H1 (cell line): ENCODE measurements at regions not wholly inside any gene's neighbourhood (a gene's known extent, or its start where the extent isn't known, plus 50 kb on each side); places are given as distances from the start of the nearest gene placed in this dataset.

Experiments used
- CTCF ChIA-PET: fragments of 300-600 bp; sonication (Branson Sonifier 250); formaldehyde crosslinking; loops from one replicate; lab custom pipeline; 2021; ENCODE audit not compliant: partially characterized antibody; lab: Charles Lee
- POLR2A ChIA-PET: fragments of 300-600 bp; sonication (Branson Sonifier 250); formaldehyde crosslinking; loops from one replicate; lab custom pipeline; 2021; ENCODE audit warnings: inconsistent platforms; ENCODE audit not compliant: partially characterized antibody; lab: Charles Lee
- DNase-seq, 2 experiments: peaks; one replicate each; pipeline versions ENCODE4 v3.0.0 to v3.0.0-alpha.2; 2010 to 2022; ENCODE audit warnings: low spot score in 2 of 2, low read depth in 1 of 2, mixed read lengths in 1 of 2
- FAIRE-seq: peaks from 2 replicates; lab custom pipeline; 2011; peaks lifted over from hg19 to GRCh38; lab: Jason Lieb, UNC
- H2AFZ ChIP-seq: 2 replicates; pipeline ENCODE4 v1.8.1; 2012; ENCODE audit warnings: low read length, inconsistent platforms
- H2AK5ac ChIP-seq: 2 replicates; pipeline ENCODE4 v1.6.1; 2013; ENCODE audit warnings: low read depth, low read length
- H2BK120ac ChIP-seq: replicated peaks from 2 replicates; pipeline ENCODE3; 2013; ENCODE audit warnings: low read depth, low read length, inconsistent platforms
- H2BK12ac ChIP-seq: 2 replicates; pipeline ENCODE4 v1.6.1; 2013; ENCODE audit warnings: low read depth, low read length
- H2BK15ac ChIP-seq: 2 replicates; pipeline ENCODE4 v1.6.1; 2013; ENCODE audit warnings: low read length
- H2BK20ac ChIP-seq: 2 replicates; pipeline ENCODE4 v1.6.1; 2013; ENCODE audit warnings: low read length
- H2BK5ac ChIP-seq: 2 replicates; pipeline ENCODE4 v1.6.1; 2013; ENCODE audit warnings: low read depth, low read length
- H3K14ac ChIP-seq: 2 replicates; pipeline ENCODE4 v1.6.1; 2013; ENCODE audit warnings: inconsistent platforms; ENCODE audit not compliant: insufficient read length
- H3K18ac ChIP-seq: 2 replicates; pipeline ENCODE4 v1.6.1; 2013; ENCODE audit warnings: low read length; ENCODE audit errors: extremely low read depth
- H3K23ac ChIP-seq: 2 replicates; pipeline ENCODE4 v1.6.1; 2013; ENCODE audit warnings: inconsistent platforms; ENCODE audit not compliant: insufficient read length
- H3K23me2 ChIP-seq: 2 replicates; pipeline ENCODE4 v1.6.1; 2013; ENCODE audit warnings: low read depth, low read length
- H3K27ac ChIP-seq: 2 replicates; pipeline ENCODE4 v1.6.1; 2011; ENCODE audit warnings: low read depth, low read length, inconsistent platforms
- H3K27me3 ChIP-seq, 4 experiments: replicated peaks in 1 of 4; 1 replicate in 1 of 4; 2 replicates in 3 of 4; pipeline versions ENCODE4 v1.6.1 to v1.8.1; 2011 to 2013; ENCODE audit warnings: low read length in 3 of 4, mild to moderate bottlenecking in 3 of 4, inconsistent platforms in 2 of 4, mixed read lengths in 2 of 4, moderate library complexity in 1 of 4; ENCODE audit not compliant: control insufficient read depth in 3 of 4, insufficient read depth in 3 of 4; ENCODE audit errors: extremely low read depth in 1 of 4
- H3K36me3 ChIP-seq, 4 experiments: 2 replicates each; pipeline versions ENCODE4 v1.6.1 to v1.8.1; 2011 to 2013; ENCODE audit warnings: mild to moderate bottlenecking in 4 of 4, low read length in 3 of 4, moderate library complexity in 2 of 4, control low read depth in 1 of 4, inconsistent platforms in 1 of 4; ENCODE audit not compliant: insufficient read depth in 4 of 4, control insufficient read depth in 2 of 4
- H3K4ac ChIP-seq: replicated peaks from 2 replicates; pipeline ENCODE3; 2013; ENCODE audit warnings: low read length, low read depth, mixed read lengths, inconsistent platforms; ENCODE audit not compliant: insufficient read length
- H3K4me1 ChIP-seq, 4 experiments: replicated peaks in 1 of 4; 1 replicate in 1 of 4; 2 replicates in 3 of 4; pipeline versions ENCODE4 v1.6.1 to v1.8.1; 2011 to 2013; ENCODE audit warnings: low read length in 3 of 4, inconsistent platforms in 2 of 4, mixed read lengths in 1 of 4; ENCODE audit not compliant: insufficient read depth in 4 of 4, control insufficient read depth in 3 of 4
- H3K4me2 ChIP-seq, 2 experiments: 2 replicates each; pipeline versions ENCODE4 v1.6.1 to v1.8.1; 2011 to 2013; ENCODE audit warnings: low read depth in 2 of 2, low read length in 2 of 2, control low read depth in 1 of 2, inconsistent platforms in 1 of 2, mild to moderate bottlenecking in 1 of 2; ENCODE audit not compliant: insufficient read depth in 1 of 2
- H3K4me3 ChIP-seq, 4 experiments: fragments of 200-600, 300-600 bp in 1 of 4; sonication (generic), shearing (Covaris generic), sonication (Bioruptor Twin) in 1 of 4; 2 replicates each; pipeline versions ENCODE4 v1.5.1 to v1.8.1; 2011 to 2016; ENCODE audit warnings: low read length in 4 of 4, low read depth in 3 of 4, control low read depth in 2 of 4, inconsistent platforms in 2 of 4, mild to moderate bottlenecking in 2 of 4, mixed read lengths in 1 of 4, moderate library complexity in 1 of 4; ENCODE audit not compliant: insufficient read depth in 2 of 4; ENCODE audit errors: extremely low read depth in 1 of 4
- H3K56ac ChIP-seq: replicated peaks from 2 replicates; pipeline ENCODE3; 2013; ENCODE audit warnings: low read depth, mild to moderate bottlenecking, mixed read lengths, low read length, inconsistent platforms; ENCODE audit not compliant: insufficient read length
- H3K79me1 ChIP-seq: 2 replicates; pipeline ENCODE4 v1.6.1; 2013; ENCODE audit warnings: low read depth, low read length, control low read depth
- H3K79me2 ChIP-seq, 2 experiments: 2 replicates each; pipeline versions ENCODE4 v1.6.1 to v1.8.1; 2012 to 2013; ENCODE audit warnings: low read length in 2 of 2, mild to moderate bottlenecking in 2 of 2, inconsistent platforms in 1 of 2; ENCODE audit not compliant: insufficient read depth in 2 of 2, control insufficient read depth in 1 of 2
- H3K9ac ChIP-seq, 4 experiments: replicated peaks in 1 of 4; 1 replicate in 1 of 4; 2 replicates in 3 of 4; pipeline versions ENCODE4 v1.6.1 to v1.8.1; 2011 to 2013; ENCODE audit warnings: low read depth in 3 of 4, low read length in 3 of 4, control low read depth in 2 of 4, mild to moderate bottlenecking in 2 of 4, moderate library complexity in 2 of 4, inconsistent platforms in 1 of 4; ENCODE audit errors: extremely low read depth in 1 of 4
- H3K9me3 ChIP-seq, 2 experiments: 2 replicates each; pipeline versions ENCODE4 v1.6.1 to v1.8.1; 2012 to 2013; ENCODE audit warnings: mild to moderate bottlenecking in 2 of 2, moderate library complexity in 2 of 2, control low read depth in 1 of 2, inconsistent platforms in 1 of 2, low read depth in 1 of 2, low read length in 1 of 2, mixed read lengths in 1 of 2; ENCODE audit not compliant: insufficient read depth in 2 of 2
- H4K20me1 ChIP-seq, 2 experiments: replicated peaks in 1 of 2; 2 replicates each; pipeline versions ENCODE3 to v1.8.1; 2011 to 2013; ENCODE audit warnings: inconsistent platforms in 2 of 2, low read length in 2 of 2, mild to moderate bottlenecking in 1 of 2; ENCODE audit not compliant: insufficient read depth in 2 of 2, control insufficient read depth in 1 of 2
- H4K5ac ChIP-seq: 2 replicates; pipeline ENCODE4 v1.6.1; 2013; ENCODE audit warnings: low read length, low read depth, mixed read lengths, inconsistent platforms; ENCODE audit not compliant: insufficient read length
- H4K8ac ChIP-seq: 2 replicates; pipeline ENCODE4 v1.8.0; 2013; ENCODE audit warnings: mild to moderate bottlenecking, moderate library complexity, low read length, inconsistent platforms; ENCODE audit not compliant: insufficient read depth; ENCODE audit errors: extremely low read depth
- H4K91ac ChIP-seq: replicated peaks from 2 replicates; pipeline ENCODE3; 2013; ENCODE audit warnings: low read length, mixed read lengths, inconsistent platforms; ENCODE audit not compliant: insufficient read length
- CBX5 ChIP-seq: fragments of 300-800, 300-1000 bp; sonication (generic); IDR thresholded peaks from 2 replicates; pipeline ENCODE4 v1.7.1; 2016; ENCODE audit warnings: antibody characterized with exemption, low read length, low read depth
- FOSL1 ChIP-seq: IDR thresholded peaks from 2 replicates; pipeline ENCODE4 v1.6.1; 2011; ENCODE audit warnings: mild to moderate bottlenecking, low read depth, low read length, moderate library complexity; ENCODE audit not compliant: insufficient read depth
- RBBP5 ChIP-seq: IDR thresholded peaks from 2 replicates; pipeline ENCODE4 v1.7.1; 2012; ENCODE audit warnings: low read depth, mild to moderate bottlenecking, inconsistent platforms, low read length, moderate library complexity, borderline replicate concordance
- RFX5 ChIP-seq: IDR thresholded peaks from 2 replicates; pipeline ENCODE4 v1.6.1; 2011; ENCODE audit warnings: low read depth, low read length, improper control_type of control experiment, borderline replicate concordance
- RXRA ChIP-seq: IDR thresholded peaks from 2 replicates; pipeline ENCODE4 v1.6.1; 2011; ENCODE audit warnings: low read depth, mild to moderate bottlenecking, low read length, moderate library complexity; ENCODE audit not compliant: insufficient read depth
- SIX5 ChIP-seq: IDR thresholded peaks from 2 replicates; pipeline ENCODE4 v1.6.1; 2011; ENCODE audit warnings: mild to moderate bottlenecking, low read depth, low read length
- SP1 ChIP-seq: IDR thresholded peaks from 2 replicates; pipeline ENCODE4 v1.6.1; 2011; ENCODE audit warnings: low read depth, low read length
- SP4 ChIP-seq: IDR thresholded peaks from 2 replicates; pipeline ENCODE4 v1.6.1; 2012; ENCODE audit warnings: low read length, inconsistent platforms
- SUZ12 ChIP-seq: fragments of 200-600 bp; sonication (generic); IDR thresholded peaks from 2 replicates; pipeline ENCODE4 v1.6.1; 2012; ENCODE audit warnings: mild to moderate bottlenecking, inconsistent platforms, low read length, moderate library complexity, mixed read lengths
- TAF1 ChIP-seq: IDR thresholded peaks from 2 replicates; pipeline ENCODE4 v1.6.1; 2011; ENCODE audit warnings: mild to moderate bottlenecking, low read depth, low read length
- TEAD4 ChIP-seq: IDR thresholded peaks from 2 replicates; pipeline ENCODE4 v1.6.1; 2012; ENCODE audit warnings: low read depth, low read length, inconsistent platforms, mixed read lengths
- ZNF274 ChIP-seq: IDR thresholded peaks from 2 replicates; pipeline ENCODE4 v1.7.0; 2012; ENCODE audit warnings: low read length, borderline replicate concordance; ENCODE audit errors: extremely low read depth
- WGBS, 2 experiments: shearing (Covaris generic) in 1 of 2; methylation state at CpG; one replicate each; pipeline versions ENCODE4 v1.1.6 to v1.1.7; 2013 to 2015; ENCODE audit warnings: low lambda C conversion rate in 2 of 2, mixed read lengths in 2 of 2, inconsistent platforms in 1 of 2, low coverage in 1 of 2, missing lambda C conversion rate in 1 of 2; ENCODE audit not compliant: insufficient replicate concordance in 2 of 2, insufficient coverage in 1 of 2, insufficient read length in 1 of 2; ENCODE audit errors: extremely low coverage in 1 of 2, missing lambda C conversion rate in 1 of 2; 5-methylcytosine and 5-hydroxymethylcytosine counted together
- TF ChIP-seq, protein P1 (sequence below): IDR thresholded peaks from 2 replicates; pipeline ENCODE4 v1.6.1; 2012; ENCODE audit warnings: low read length, inconsistent platforms

DNA sequence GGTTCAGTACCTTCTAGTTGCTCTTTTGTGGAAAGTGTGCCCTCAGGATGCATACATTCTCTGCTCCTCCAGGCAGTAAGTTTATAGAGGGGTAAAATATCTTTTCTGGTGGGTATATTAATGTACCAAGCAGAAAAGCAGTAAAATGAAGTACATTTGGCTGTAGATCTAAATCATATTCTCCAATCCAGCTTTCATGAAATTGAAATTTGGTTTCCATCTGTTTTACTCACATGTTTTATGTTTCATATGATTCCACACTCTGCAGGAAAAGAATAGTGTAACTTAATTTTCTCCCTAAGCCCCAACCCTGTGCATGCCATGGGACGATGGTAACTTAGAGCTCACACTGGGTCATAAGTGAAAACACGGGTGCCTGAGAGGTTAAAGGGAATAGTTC is 172.3 kb downstream of the AKAIN1 start:
- Histone ChIP-seq H2BK120ac (no peak overlapping the region), H3K4me2 (no peak overlapping the region), H3K4me3 (no peak overlapping the region), H3K79me1 (no peaks in the 10 kb centered on the region), H3K4me1 (no peaks in the 10 kb centered on the region; a peak in 1 of 7 replicates), H3K27ac (no peak overlapping the region), H2BK15ac (no peak overlapping the region), H3K4ac (no peak overlapping the region), H3K79me2 (no peaks in the 10 kb centered on the region), H3K9ac (no peak overlapping the region), H3K23me2 (no peaks in the 10 kb centered on the region), H3K9me3 (no peaks in the 10 kb centered on the region), H2AFZ (no peak overlapping the region), H4K20me1 (no peaks in the 10 kb centered on the region), H4K8ac (no peak overlapping the region), H4K91ac (no peak overlapping the region), H3K36me3 (no peaks in the 10 kb centered on the region), H4K5ac (no peak overlapping the region), H2BK20ac (no peak overlapping the region), H3K18ac (no peak overlapping the region), H2BK12ac (no peak overlapping the region), H3K56ac (no peak overlapping the region), H3K27me3 (no peaks in the 10 kb centered on the region), H2BK5ac (no peak overlapping the region), H3K14ac (no peak overlapping the region), H3K23ac (no peak overlapping the region), H2AK5ac (no peak overlapping the region)
- POLR2A ChIA-PET, result no interaction called here
- CTCF ChIA-PET, result interaction anchor here (0.6 to 3.3 kb wide), 5 partner anchors 11 to 402 kb away, joined by 3 to 20 read pairs (median 7); no protein-coding TSS in a partner anchor
- no peak for FAIRE-seq
- no peak for DNase-seq
- 89% methylated on average over 2 of the region's 2 CpGs; no CpG with 5 or more reads in 1 of the 2 experiments for WGBS, 2 experiments
- TF ChIP-seq SP1 (no peak), CBX5 (no peak), SIX5 (no peak), ZNF274 (no peak), TAF1 (no peak), RXRA (no peak), RBBP5 (no peak), RFX5 (no peak), TEAD4 (no peak), SUZ12 (no peak), SP4 (no peak), FOSL1 (no peak)
- TF ChIP-seq, protein P1, sequence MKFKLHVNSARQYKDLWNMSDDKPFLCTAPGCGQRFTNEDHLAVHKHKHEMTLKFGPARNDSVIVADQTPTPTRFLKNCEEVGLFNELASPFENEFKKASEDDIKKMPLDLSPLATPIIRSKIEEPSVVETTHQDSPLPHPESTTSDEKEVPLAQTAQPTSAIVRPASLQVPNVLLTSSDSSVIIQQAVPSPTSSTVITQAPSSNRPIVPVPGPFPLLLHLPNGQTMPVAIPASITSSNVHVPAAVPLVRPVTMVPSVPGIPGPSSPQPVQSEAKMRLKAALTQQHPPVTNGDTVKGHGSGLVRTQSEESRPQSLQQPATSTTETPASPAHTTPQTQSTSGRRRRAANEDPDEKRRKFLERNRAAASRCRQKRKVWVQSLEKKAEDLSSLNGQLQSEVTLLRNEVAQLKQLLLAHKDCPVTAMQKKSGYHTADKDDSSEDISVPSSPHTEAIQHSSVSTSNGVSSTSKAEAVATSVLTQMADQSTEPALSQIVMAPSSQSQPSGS, result no peak
